Esophagus squamous epithelium (tissue), 4 donors: ENCODE measurements at regions not wholly inside any gene's neighbourhood (a gene's known extent, or its start where the extent isn't known, plus 50 kb on each side); places are given as distances from the start of the nearest gene placed in this dataset.
"Not testable (repeated sequence)": the region's sequence is repeated elsewhere in the genome, so short reads cannot be mapped to it uniquely, and the experiment has no call there.

ENCODE experiments used
- CTCF ChIP-seq, 6 experiments: fragments of 450-650 bp in 4 of 6; fragments of 200-600 bp in 2 of 6; sonication (generic) in 2 of 6; IDR thresholded peaks; one replicate each; pipeline ENCODE4 v1.5.1; 2016 to 2019; ENCODE audit warnings: antibody characterized with exemption in 6 of 6, mild to moderate bottlenecking in 4 of 6, moderate library complexity in 4 of 6
- POLR2A ChIP-seq, 4 donors: fragments of 450-650 bp; IDR thresholded peaks; one replicate each; pipeline ENCODE4 v1.6.1; 2017; ENCODE audit warnings: antibody characterized with exemption in 4 of 4, mild to moderate bottlenecking in 4 of 4, moderate library complexity in 3 of 4

- TF ChIP-seq POLR2A, CTCF (IDR thresholded peaks at IDR 0.05): not testable (repeated sequence)
These were observed 92.7 kb upstream of the EEPD1 start for GRCh38 chr7:36060388-36060787.
